Transverse colon (tissue), 4 donors: ENCODE measurements at regions not wholly inside any gene's neighbourhood (a gene's known extent, or its start where the extent isn't known, plus 50 kb on each side); places are given as distances from the start of the nearest gene placed in this dataset.

Experiments
- DNase-seq: peaks from one replicate; pipeline ENCODE4 v3.0.0-alpha.2; 2019
- H3K27ac ChIP-seq, 4 donors: fragments of 200-600 bp; sonication (generic); 2 replicates each; pipeline ENCODE4 v1.5.1; 2016 to 2018; ENCODE audit warnings: inconsistent platforms in 4 of 4
- H3K27me3 ChIP-seq: fragments of 200-600 bp; sonication (generic); 2 replicates; pipeline ENCODE4 v1.5.1; 2017; ENCODE audit warnings: inconsistent platforms
- H3K36me3 ChIP-seq, 4 donors: fragments of 200-600 bp; sonication (generic); 2 replicates each; pipeline ENCODE4 v1.5.1; 2017 to 2019; ENCODE audit warnings: inconsistent platforms in 4 of 4
- H3K4me1 ChIP-seq, 4 donors: fragments of 200-600 bp; sonication (generic); 2 replicates each; pipeline ENCODE4 v1.5.1; 2017 to 2020; ENCODE audit warnings: inconsistent platforms in 4 of 4
- H3K4me3 ChIP-seq, 4 donors: fragments of 200-600 bp; sonication (generic); 1 replicate in 1 of 4; 2 replicates in 3 of 4; pipeline versions ENCODE4 v1.5.1 to v1.6.1; 2017 to 2019; ENCODE audit warnings: inconsistent platforms in 4 of 4
- H3K9me3 ChIP-seq, 2 donors: fragments of 200-600 bp; sonication (generic); 2 replicates each; pipeline ENCODE4 v1.5.1; 2017 to 2019; ENCODE audit warnings: inconsistent platforms in 2 of 2
- EP300 ChIP-seq: sonication (generic); formaldehyde crosslinking; IDR thresholded peaks from one replicate; pipeline ENCODE4 v1.6.1; 2017; ENCODE audit warnings: antibody characterized with exemption, low read depth
- POLR2A ChIP-seq: fragments of 450-650 bp; IDR thresholded peaks from one replicate; pipeline ENCODE4 v1.6.1; 2016; ENCODE audit warnings: antibody characterized with exemption, mild to moderate bottlenecking, moderate library complexity
- POLR2AphosphoS5 ChIP-seq, 3 donors: sonication (generic); formaldehyde crosslinking; IDR thresholded peaks; one replicate each; pipeline ENCODE4 v1.6.1; 2016; ENCODE audit warnings: antibody characterized with exemption in 3 of 3
- WGBS, 2 donors: methylation state at CpG; one replicate each; pipeline ENCODE4 v1.1.5; 2018; ENCODE audit warnings: low coverage in 1 of 2; 5-methylcytosine and 5-hydroxymethylcytosine counted together
- in situ Hi-C, 4 donors: fragments of 200-750 bp; cut with MboI; loops; one replicate each; pipeline versions ENCODE4 v1.15.0 to v1.15.1; 2017; ENCODE audit warnings: low sequenced_read_pairs in 3 of 4, low pct_ligation_motif_present in 1 of 4, low pct_unique_long_range_greater_than_20kb in 1 of 4
- intact Hi-C: fragments of 100-400 bp; cut with DNase I; formaldehyde crosslinking; loops from one replicate; pipeline ENCODE4 v1.15.1; 2023; ENCODE audit warnings: low total_unique reads
- TF ChIP-seq, protein P1 (sequence below), 5 experiments: fragments of 200-600 bp in 3 of 5; fragments of 450-650 bp in 2 of 5; sonication (generic) in 3 of 5; IDR thresholded peaks; 1 replicate in 2 of 5; 2 replicates in 3 of 5; pipeline ENCODE4 v1.5.1; 2016 to 2017; ENCODE audit warnings: antibody characterized with exemption in 5 of 5, inconsistent platforms in 3 of 5, mild to moderate bottlenecking in 2 of 5, moderate library complexity in 1 of 5

DNA sequence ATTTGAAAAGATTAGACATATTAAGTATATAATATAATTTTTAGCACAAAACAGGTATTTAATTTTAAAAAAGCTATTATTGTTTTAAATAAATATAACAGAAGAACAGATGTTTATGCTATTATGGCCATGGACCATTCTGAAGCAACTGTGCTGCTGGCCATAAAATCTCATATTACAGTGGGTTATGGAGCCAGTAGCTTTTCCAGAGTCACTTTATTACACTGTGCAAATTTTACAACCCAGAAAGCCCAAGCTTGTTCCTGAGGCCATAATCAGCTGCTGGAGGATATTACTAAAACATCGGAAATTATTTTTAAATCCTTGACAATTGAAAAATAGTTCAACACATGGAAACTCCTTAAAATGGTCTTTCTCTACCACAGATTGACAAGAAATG lies 557.3 kb upstream of the KCNMB2 start:
- Histone ChIP-seq H3K4me1 (peaks cover 0 to 6% (median 3%) of the 10 kb centered on the region in 4 donors), H3K27ac (no peak overlapping the region), H3K4me3 (no peak overlapping the region), H3K9me3 (no peaks in the 10 kb centered on the region), H3K36me3 (no peaks in the 10 kb centered on the region), H3K27me3 (no peaks in the 10 kb centered on the region)
- DNase-seq: no peak
- in situ Hi-C loops: no loop called here
- intact Hi-C loops: no loop called here
- TF ChIP-seq POLR2A (no peak), EP300 (no peak), POLR2AphosphoS5 (IDR thresholded peaks at IDR 0.05) (no peak)
- TF ChIP-seq, protein P1, sequence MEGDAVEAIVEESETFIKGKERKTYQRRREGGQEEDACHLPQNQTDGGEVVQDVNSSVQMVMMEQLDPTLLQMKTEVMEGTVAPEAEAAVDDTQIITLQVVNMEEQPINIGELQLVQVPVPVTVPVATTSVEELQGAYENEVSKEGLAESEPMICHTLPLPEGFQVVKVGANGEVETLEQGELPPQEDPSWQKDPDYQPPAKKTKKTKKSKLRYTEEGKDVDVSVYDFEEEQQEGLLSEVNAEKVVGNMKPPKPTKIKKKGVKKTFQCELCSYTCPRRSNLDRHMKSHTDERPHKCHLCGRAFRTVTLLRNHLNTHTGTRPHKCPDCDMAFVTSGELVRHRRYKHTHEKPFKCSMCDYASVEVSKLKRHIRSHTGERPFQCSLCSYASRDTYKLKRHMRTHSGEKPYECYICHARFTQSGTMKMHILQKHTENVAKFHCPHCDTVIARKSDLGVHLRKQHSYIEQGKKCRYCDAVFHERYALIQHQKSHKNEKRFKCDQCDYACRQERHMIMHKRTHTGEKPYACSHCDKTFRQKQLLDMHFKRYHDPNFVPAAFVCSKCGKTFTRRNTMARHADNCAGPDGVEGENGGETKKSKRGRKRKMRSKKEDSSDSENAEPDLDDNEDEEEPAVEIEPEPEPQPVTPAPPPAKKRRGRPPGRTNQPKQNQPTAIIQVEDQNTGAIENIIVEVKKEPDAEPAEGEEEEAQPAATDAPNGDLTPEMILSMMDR (IDR thresholded peaks at IDR 0.05): no peak
- 38 to 57% methylated on average over 1 of the region's 1 CpG for WGBS, 2 donors

DNA sequence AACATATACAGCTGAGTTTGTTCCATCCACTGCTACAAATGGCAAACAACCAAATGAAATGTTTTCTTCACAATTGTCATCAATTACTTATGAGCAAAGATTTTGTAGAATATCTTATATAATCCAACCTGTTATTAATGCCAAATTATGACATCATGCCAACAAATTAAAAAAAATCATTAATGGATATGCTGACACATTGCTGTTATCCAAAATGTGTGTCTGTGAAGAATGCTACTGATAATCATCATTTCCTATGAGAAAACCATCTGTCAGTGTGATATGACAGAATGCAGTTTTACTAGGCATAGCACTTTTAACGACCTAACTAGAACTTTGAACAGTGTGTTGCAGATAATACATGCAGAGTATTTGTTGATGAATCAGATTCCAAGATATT lies 556.5 kb upstream of the KCNMB2 start:
- H3K4me3 ChIP-seq: no peak overlapping the region
- no peak for DNase-seq
- WGBS, 2 donors: 25 to 52% methylated on average over 1 of the region's 1 CpG
- peaks cover 0 to 6% (median 3%) of the 10 kb centered on the region in 4 donors for H3K4me1 ChIP-seq
- H3K27ac ChIP-seq: no peak overlapping the region
- H3K36me3 ChIP-seq: no peaks in the 10 kb centered on the region
- intact Hi-C loops: no loop called here
- in situ Hi-C loops: no loop called here
- TF ChIP-seq POLR2AphosphoS5 (IDR thresholded peaks at IDR 0.05) (no peak), POLR2A (no peak), EP300 (no peak)
- TF ChIP-seq, protein P1 (IDR thresholded peaks at IDR 0.05): no peak
- H3K9me3 ChIP-seq: no peaks in the 10 kb centered on the region
- H3K27me3 ChIP-seq: no peaks in the 10 kb centered on the region

DNA sequence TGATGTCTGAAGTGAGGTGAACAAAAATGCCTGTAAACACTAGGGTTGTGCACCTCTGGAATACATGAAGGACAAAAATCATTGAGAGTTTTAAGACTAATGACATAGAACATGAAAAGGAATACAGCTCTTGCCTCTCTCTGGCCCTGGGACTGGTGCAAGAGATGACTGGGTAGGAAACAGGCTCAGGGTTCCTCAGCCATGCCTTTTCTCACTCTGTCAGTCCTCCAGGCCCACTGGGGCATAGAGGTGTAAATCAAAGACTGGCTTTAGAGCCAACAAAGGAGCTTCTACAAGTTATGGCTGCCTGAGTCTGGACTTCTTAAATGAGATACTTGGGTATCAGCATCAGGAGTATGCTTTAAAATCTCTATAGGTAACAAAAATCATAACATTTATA lies 554.7 kb upstream of the KCNMB2 start:
- DNase-seq: no peak
- TF ChIP-seq POLR2AphosphoS5 (IDR thresholded peaks at IDR 0.05): no peak
- TF ChIP-seq, protein P1 (IDR thresholded peaks at IDR 0.05): no peak
- no peaks in the 10 kb centered on the region for H3K36me3 ChIP-seq
- intact Hi-C loops: no loop called here
- H3K27me3 ChIP-seq: no peaks in the 10 kb centered on the region
- peaks cover 0 to 6% (median 3%) of the 10 kb centered on the region in 4 donors for H3K4me1 ChIP-seq
- H3K27ac ChIP-seq: no peak overlapping the region
- no peak overlapping the region for H3K4me3 ChIP-seq
- no peaks in the 10 kb centered on the region for H3K9me3 ChIP-seq
- in situ Hi-C loops: no loop called here

DNA sequence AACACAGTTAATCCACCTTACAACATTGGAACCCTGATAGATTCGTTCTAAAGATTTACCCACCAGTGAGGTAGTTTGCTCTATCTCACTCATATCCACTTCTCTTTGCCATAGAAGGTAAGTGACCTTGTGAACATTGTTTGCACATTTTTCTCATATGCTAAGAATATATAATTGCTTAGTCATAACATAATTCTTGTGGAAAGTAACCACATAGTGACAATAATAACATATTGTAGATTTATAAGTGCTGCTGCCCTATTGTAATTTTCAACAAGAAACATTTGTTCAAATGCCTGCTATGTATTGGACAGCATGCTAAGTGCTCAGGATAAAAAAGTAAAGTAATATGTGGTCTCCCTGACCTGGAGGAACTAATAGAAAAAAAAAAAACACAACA lies 554.2 kb upstream of the KCNMB2 start:
- intact Hi-C loops: no loop called here
- 57 to 100% methylated on average over 1 of the region's 1 CpG for WGBS, 2 donors
- Histone ChIP-seq H3K4me3 (no peak overlapping the region), H3K4me1 (peaks cover 0 to 6% (median 3%) of the 10 kb centered on the region in 4 donors), H3K9me3 (no peaks in the 10 kb centered on the region), H3K27me3 (no peaks in the 10 kb centered on the region), H3K36me3 (no peaks in the 10 kb centered on the region), H3K27ac (no peak overlapping the region)
- DNase-seq: no peak
- in situ Hi-C loops: no loop called here
- TF ChIP-seq, protein P1 (IDR thresholded peaks at IDR 0.05): no peak
- no peak for TF ChIP-seq POLR2AphosphoS5 (IDR thresholded peaks at IDR 0.05)
- no peak for TF ChIP-seq EP300
- no peak for TF ChIP-seq POLR2A
